ENCODE measurements at regions not wholly inside any gene's neighbourhood (a gene's known extent, or its start where the extent isn't known, plus 50 kb on each side); places are given as distances from the start of the nearest gene placed in this dataset.
"Not testable (repeated sequence)": the region's sequence is repeated elsewhere in the genome, so short reads cannot be mapped to it uniquely, and the experiment has no call there.

GRCh38 chr13:44054525-44054924 is 174.8 kb downstream of the LACC1 start:
- DNase-seq = no peak
- H3K27me3 ChIP-seq (ENCODE audit: low read depth) = no peaks in the 10 kb centered on the region
- TF ChIP-seq CTCF (IDR thresholded peaks at IDR 0.05) = no peak
- H3K9me3 ChIP-seq = no peaks in the 10 kb centered on the region
- H3K36me3 ChIP-seq = no peaks in the 10 kb centered on the region
- no peak overlapping the region for H3K4me3 ChIP-seq
- intact Hi-C loops (cut with DNase I) = loop anchor here (5.0 kb wide), 1 partner anchor 383 kb away; no protein-coding TSS in a partner anchor
- no peak overlapping the region for H3K27ac ChIP-seq
- no peak for ATAC-seq
- H3K4me1 ChIP-seq = peaks cover 30% of the 10 kb centered on the region

GRCh38 chr13:44055681-44056080 is 176.0 kb downstream of the LACC1 start:
- peak; percentile 68 to 71 for ATAC-seq
- peak; percentile 60 for DNase-seq
- H3K9me3 ChIP-seq; intact Hi-C loops (cut with DNase I); H3K36me3 ChIP-seq; H3K27ac ChIP-seq; H3K27me3 ChIP-seq (ENCODE audit: low read depth); H3K4me3 ChIP-seq: not testable (repeated sequence)
- peaks cover 29% of the 10 kb centered on the region for H3K4me1 ChIP-seq

DNA sequence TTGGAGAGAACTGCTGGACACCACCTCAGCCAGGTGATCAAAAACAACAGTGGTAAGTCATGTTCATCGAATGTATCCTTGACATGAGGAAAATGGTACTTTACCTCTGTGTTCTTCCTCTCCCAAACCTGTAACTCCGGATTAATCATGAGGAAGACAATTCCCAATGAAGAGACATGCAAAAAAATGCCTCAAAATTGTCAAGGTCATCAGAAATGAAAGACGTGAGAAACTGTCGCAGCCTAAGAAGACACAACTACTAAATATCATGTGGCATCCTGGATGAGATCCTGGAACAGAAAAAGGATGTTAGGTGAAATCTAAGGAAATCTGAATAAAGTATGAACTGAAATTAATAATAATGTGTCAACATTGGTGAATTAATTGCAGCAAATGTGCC is 178.4 kb downstream of the LACC1 start:
- Histone ChIP-seq H3K4me3 (no peak overlapping the region), H3K27me3 (ENCODE audit: low read depth) (no peaks in the 10 kb centered on the region), H3K36me3 (no peaks in the 10 kb centered on the region), H3K4me1 (peaks cover 12% of the 10 kb centered on the region), H3K9me3 (no peaks in the 10 kb centered on the region), H3K27ac (no peak overlapping the region)
- ATAC-seq (no peak), DNase-seq (no peak)
- TF ChIP-seq CTCF (IDR thresholded peaks at IDR 0.05) = no peak
- intact Hi-C loops (cut with DNase I) = no loop called here

DNA sequence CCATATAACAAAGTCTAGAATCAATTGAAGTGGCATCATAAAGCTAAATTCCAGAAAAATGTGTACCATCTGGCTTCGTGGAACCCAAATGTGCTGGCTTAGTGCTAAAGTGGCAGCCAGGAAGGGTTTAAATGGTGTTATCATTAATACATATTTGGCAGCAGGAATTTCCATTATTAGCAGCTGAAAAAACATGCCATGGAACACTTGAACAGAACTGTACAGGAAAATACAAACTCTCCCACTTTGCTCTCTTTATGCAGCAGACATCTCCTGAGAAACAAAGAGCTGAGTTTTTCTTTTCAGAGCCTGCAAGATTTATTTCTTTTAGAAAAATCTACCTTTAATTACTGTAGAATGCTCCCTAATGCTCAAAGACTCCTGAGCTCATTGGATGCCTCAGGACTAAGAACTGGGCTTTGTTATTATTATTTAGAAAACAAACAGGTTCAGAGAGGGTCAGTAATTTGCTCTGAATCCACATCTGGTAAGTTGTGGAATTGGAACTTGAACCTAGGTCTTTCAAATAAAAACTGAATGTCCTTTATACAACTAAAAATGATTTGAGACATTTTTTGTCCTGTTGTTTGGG is 179.0 kb downstream of the LACC1 start:
- H3K27me3 ChIP-seq (ENCODE audit: low read depth) = no peaks in the 10 kb centered on the region
- ATAC-seq (no peak), DNase-seq (no peak)
- no peaks in the 10 kb centered on the region for H3K9me3 ChIP-seq
- no peak overlapping the region for H3K27ac ChIP-seq
- no peaks in the 10 kb centered on the region for H3K36me3 ChIP-seq
- H3K4me1 ChIP-seq = peaks cover 6% of the 10 kb centered on the region
- no peak for TF ChIP-seq CTCF (IDR thresholded peaks at IDR 0.05)
- intact Hi-C loops (cut with DNase I) = no loop called here
- no peak overlapping the region for H3K4me3 ChIP-seq

GRCh38 chr13:44061876-44062275 is 182.2 kb downstream of the LACC1 start:
- H3K4me3 ChIP-seq = no peak overlapping the region
- H3K4me1 ChIP-seq = no peaks in the 10 kb centered on the region
- DNase-seq (no peak), ATAC-seq (peak; percentile 66 to 67)
- H3K27me3 ChIP-seq (ENCODE audit: low read depth) = no peaks in the 10 kb centered on the region
- no peaks in the 10 kb centered on the region for H3K36me3 ChIP-seq
- TF ChIP-seq CTCF (IDR thresholded peaks at IDR 0.05) = no peak
- no peak overlapping the region for H3K27ac ChIP-seq
- intact Hi-C loops (cut with DNase I) = no loop called here
- H3K9me3 ChIP-seq = no peaks in the 10 kb centered on the region

- no peaks in the 10 kb centered on the region for H3K9me3 ChIP-seq
- H3K27me3 ChIP-seq (ENCODE audit: low read depth) = no peaks in the 10 kb centered on the region
- no peak for DNase-seq
- H3K4me3 ChIP-seq = no peak overlapping the region
- H3K27ac ChIP-seq = no peak overlapping the region
- intact Hi-C loops (cut with DNase I) = no loop called here
- H3K4me1 ChIP-seq = no peaks in the 10 kb centered on the region
- H3K36me3 ChIP-seq = no peaks in the 10 kb centered on the region
- no peak for ATAC-seq
- TF ChIP-seq CTCF (IDR thresholded peaks at IDR 0.05) = no peak
Observed at GRCh38 chr13:44063467-44063866, 183.8 kb downstream of the LACC1 start.

All from lower lobe of right lung (tissue), 2 donors.